ENCODE measurements at regions not wholly inside any gene's neighbourhood (a gene's known extent, or its start where the extent isn't known, plus 50 kb on each side); places are given as distances from the start of the nearest gene placed in this dataset.
"Not testable (repeated sequence)": the region's sequence is repeated elsewhere in the genome, so short reads cannot be mapped to it uniquely, and the experiment has no call there.

DNA sequence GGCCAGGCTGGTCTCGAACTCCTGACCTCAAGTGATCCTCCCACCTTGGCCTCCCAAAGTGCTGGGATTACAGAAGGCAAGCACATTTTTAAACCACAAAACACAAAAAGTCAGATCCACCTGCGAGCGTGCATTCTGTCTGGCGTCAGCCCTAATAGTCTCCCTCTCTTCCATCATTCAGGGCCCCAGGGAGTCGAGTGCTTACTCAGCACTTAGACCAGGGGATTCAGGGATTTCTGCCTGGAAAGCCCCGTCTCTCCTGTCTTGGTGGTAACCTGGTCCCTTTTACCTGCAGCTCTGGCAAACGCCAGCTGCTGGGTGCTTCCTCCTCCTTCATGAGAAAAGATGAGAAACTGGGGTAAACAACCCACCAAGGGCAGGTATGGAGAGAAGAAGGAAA lies 443.1 kb downstream of the SOX9 start:
- Mint-ChIP-seq H3K27ac (no peak overlapping the region), H3K4me3 (no peak overlapping the region), H3K9me3 (no peaks in the 10 kb centered on the region), H3K4me1 (no peaks in the 10 kb centered on the region), H3K36me3 (no peaks in the 10 kb centered on the region), H3K27me3 (ENCODE audit: low read depth in 3 of 3) (peaks cover 0 to 3% (median 0%) of the 10 kb centered on the region in 3 donors)
- DNase-seq, result no peak

DNA sequence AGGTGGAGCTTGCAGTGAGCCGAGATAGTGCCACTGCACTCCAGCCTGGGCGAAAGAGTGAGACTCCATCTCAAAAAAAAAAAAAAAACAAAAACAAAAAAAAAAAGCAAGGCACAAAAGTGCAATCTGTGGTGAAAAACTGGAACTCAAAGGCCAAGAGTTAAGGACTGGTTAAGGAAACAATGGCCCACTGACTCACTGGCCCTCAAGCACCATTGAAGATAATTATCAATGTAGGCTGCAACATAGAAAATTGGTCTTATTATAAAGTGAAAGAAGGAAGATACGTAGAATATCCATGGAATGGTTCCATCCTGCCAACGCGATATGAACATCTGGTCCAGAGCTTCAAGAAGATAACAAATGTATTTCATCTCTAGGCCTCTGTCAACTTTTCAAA lies 444.2 kb downstream of the SOX9 start:
- H3K4me1 Mint-ChIP-seq, result no peaks in the 10 kb centered on the region
- H3K27ac Mint-ChIP-seq, result no peak overlapping the region
- H3K27me3 Mint-ChIP-seq (ENCODE audit: low read depth in 3 of 3), result peaks cover 0 to 5% (median 0%) of the 10 kb centered on the region in 3 donors
- no peak overlapping the region for H3K4me3 Mint-ChIP-seq
- no peaks in the 10 kb centered on the region for H3K36me3 Mint-ChIP-seq
- no peak for DNase-seq
- H3K9me3 Mint-ChIP-seq, result no peaks in the 10 kb centered on the region

DNA sequence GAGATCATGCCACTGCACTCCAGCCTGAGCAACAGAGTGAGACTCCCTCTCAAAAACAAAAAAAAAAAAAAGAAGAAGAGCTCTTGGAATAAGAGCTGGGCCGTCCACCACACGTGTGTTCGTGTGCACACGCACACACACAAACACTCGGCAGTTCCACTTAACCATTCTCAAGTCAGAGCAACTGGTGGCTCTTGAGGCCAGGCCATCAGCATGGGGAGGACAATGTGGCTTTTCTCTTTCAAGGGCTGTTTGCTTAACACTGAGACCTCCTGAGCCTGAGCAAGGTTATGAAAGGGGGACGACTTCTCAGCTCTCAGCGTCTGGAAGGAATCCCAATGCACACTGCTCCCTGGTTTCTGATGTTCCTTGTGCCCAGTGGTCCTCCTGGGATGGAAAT lies 444.9 kb downstream of the SOX9 start:
- Mint-ChIP-seq H3K4me3 (no peak overlapping the region), H3K36me3 (no peaks in the 10 kb centered on the region), H3K9me3 (no peaks in the 10 kb centered on the region), H3K4me1 (no peaks in the 10 kb centered on the region), H3K27me3 (ENCODE audit: low read depth in 3 of 3) (peaks cover 0 to 5% (median 3%) of the 10 kb centered on the region in 3 donors), H3K27ac (no peak overlapping the region)
- DNase-seq, result no peak

DNA sequence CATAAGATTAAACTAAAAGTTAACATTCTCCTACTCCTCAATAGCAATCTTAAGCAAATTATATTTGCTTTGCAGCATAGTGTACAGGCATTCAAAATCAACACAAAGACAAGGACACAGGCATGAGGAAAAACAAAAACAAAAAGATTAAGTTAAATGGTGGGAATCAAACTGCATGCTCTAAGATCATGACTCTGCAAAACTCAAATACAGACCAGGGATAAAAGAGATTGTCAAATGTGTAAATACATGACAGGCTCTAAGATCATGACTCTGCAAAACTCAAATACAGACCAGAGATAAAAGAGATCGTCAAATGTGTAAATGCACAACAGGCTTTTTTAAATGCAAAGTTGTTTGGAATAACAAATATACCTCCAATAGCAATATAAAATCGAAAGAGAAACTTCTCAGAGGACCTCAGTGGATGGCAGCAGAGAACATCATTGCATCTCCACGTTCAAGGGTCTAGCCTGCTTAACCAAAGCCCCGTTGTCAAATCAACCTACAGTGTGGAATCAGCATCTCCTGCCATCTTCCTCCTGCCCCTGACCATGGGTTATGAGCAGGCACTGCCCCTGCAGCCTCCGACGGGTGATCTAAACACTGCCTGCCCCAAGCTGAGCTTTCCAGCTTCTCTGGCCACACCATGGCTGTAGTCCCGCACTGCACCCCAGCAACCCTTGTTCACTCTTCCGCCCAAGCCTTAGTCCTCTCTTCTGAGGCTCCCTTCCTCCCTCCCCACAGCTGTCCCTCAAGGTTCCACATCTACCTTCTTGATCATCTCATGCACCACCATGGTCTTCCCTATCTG lies 446.1 kb downstream of the SOX9 start:
- no peak for DNase-seq
- H3K9me3 Mint-ChIP-seq, result no peaks in the 10 kb centered on the region
- H3K27ac Mint-ChIP-seq, result no peak overlapping the region
- H3K4me3 Mint-ChIP-seq, result no peak overlapping the region
- H3K4me1 Mint-ChIP-seq, result no peaks in the 10 kb centered on the region
- H3K27me3 Mint-ChIP-seq (ENCODE audit: low read depth in 3 of 3), result peaks cover 0 to 5% (median 3%) of the 10 kb centered on the region in 3 donors
- no peaks in the 10 kb centered on the region for H3K36me3 Mint-ChIP-seq

DNA sequence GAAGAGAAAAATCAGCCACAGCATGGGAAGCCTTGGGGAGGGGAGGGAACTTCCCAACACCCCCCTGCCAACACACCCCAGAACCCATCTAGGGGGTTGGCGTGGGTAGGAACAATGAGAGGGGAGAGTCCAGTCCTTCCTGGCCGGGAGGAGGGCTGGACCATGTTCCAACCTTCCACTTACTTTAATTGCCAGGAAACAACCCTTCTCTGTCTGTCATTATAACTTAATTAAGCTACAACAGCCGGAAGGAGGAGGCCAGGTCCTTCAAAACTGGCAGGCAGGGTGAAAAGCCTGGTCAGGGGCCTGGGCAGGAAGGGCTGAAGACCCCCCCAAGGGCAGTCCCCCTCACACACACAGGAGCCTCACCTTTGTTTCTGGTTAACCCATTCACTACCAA lies 447.0 kb downstream of the SOX9 start:
- H3K9me3 Mint-ChIP-seq, result no peaks in the 10 kb centered on the region
- no peaks in the 10 kb centered on the region for H3K4me1 Mint-ChIP-seq
- peaks cover 2 to 4% (median 3%) of the 10 kb centered on the region in 3 donors for H3K27me3 Mint-ChIP-seq (ENCODE audit: low read depth in 3 of 3)
- no peak for DNase-seq
- H3K4me3 Mint-ChIP-seq, result no peak overlapping the region
- H3K27ac Mint-ChIP-seq, result no peak overlapping the region
- H3K36me3 Mint-ChIP-seq, result no peaks in the 10 kb centered on the region

DNA sequence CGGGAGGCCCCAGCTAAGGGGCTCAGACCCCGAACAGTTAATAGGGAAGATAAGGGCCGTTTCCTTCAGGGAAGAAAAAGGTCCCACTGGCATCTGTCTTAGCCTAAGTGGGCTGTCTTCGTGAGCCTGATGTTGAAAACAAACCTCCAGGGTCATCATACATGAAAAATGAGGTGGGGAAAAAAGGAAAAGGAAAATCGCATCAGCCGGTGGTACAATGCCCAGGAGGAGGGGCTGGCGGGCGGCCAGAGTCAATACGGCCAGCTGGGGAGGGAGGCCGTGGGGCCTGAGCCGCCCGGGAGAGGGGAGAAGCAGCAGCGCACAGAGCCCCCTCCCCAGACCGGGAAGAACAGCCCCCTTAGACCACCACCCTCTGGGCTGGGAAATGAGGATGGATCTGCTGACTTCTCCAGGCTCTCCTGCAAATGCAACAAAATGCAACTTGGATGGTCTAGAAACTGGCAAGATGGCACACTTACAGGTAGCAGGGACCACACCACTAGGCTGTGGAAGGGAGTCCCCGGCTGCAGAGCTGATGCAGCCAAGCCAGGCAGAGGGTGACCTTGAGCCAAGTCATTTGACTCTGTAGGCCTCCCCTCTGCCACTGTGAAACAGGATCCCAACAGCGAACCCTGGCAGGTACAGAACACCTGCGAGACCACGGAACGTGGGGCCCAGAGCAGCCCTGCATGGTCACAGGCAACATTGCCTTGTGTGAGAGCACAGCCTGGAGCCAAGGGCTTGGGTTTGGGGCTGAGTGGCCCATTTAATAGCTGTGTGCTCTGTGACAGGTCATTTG lies 448.5 kb downstream of the SOX9 start:
- Mint-ChIP-seq H3K4me1 (no peaks in the 10 kb centered on the region), H3K4me3 (no peak overlapping the region), H3K27me3 (ENCODE audit: low read depth in 3 of 3) (peaks cover 2 to 7% (median 3%) of the 10 kb centered on the region in 3 donors), H3K36me3 (no peaks in the 10 kb centered on the region), H3K9me3 (no peaks in the 10 kb centered on the region), H3K27ac (no peak overlapping the region)
- no peak for DNase-seq

DNA sequence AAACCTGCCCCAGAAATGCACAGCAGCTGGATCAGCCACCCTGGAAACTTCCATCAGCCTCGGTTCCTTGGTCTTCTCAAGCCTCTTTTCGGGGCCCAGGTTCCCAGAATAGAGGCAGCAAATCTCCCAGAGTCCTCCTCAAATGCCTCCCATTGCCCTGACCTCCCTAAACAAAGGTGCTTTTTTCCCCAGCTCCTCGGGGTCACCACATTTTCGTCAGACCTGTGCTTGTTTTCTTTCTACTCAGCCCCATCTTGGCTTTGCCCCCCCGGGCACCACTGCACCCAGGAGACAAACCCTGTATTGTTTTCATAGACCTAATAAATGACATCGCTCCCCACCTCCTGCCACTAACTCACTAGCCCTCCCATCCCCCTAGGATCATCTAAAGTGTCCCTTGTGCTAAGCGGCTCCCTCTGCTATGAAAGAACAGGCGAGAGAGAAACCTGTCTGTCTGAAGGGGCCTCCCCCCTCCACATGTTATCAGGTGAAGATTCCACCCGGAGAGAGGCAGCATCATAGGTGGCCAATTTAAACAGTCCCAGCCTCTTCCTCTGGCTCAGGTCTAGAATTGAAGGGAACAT lies 451.1 kb downstream of the SOX9 start:
- Mint-ChIP-seq H3K4me1 (no peaks in the 10 kb centered on the region), H3K27me3 (ENCODE audit: low read depth in 3 of 3) (peaks cover 2 to 8% (median 3%) of the 10 kb centered on the region in 3 donors), H3K9me3 (no peaks in the 10 kb centered on the region), H3K27ac (no peak overlapping the region), H3K36me3 (no peaks in the 10 kb centered on the region), H3K4me3 (no peak overlapping the region)
- DNase-seq, result no peak

DNA sequence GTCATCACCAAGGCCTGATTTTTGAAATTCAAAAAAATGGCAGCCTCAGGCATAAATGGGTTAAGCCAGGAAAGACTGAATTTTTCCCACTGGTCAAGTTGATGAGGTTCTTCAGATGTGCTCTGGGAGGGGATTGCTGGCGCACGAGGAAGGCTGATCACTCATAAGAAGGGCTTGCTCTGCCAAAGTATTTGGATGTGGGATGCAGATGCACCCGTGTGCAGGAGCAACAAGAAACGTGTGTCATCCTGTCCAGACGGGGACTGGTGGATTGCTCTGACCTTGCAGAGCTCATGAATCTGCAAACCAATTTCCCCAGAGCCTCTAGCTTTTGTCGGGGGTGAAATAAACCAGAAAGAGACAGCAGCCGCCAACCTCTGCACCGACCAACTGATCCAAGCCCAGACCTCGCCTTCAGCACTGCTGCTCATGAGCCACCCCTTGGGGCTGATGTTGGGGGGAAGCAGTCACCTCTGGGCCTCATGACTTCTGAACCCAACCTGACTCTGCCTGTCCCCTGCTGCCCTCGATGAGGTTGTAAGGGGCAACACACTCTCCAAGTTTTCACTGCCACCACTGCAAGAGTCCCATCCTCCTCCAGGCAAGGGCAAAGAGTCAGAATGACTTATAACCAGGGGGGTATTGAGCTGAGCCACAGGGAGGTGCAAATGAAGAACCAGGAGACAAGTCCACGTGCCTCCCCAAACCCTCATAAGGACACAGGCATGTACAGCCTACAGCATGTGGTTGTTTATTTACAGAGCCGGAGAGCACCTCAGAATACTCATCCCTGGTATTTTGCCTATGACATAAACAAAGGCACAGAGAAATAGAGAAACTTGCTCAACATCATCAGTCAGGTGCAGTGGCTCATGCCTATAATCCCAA lies 452.0 kb downstream of the SOX9 start:
- Mint-ChIP-seq H3K27me3 (ENCODE audit: low read depth in 3 of 3) (peaks cover 2 to 8% (median 5%) of the 10 kb centered on the region in 3 donors), H3K4me3 (no peak overlapping the region), H3K36me3 (no peaks in the 10 kb centered on the region), H3K27ac (no peak overlapping the region), H3K4me1 (no peaks in the 10 kb centered on the region), H3K9me3 (no peaks in the 10 kb centered on the region)
- no peak for DNase-seq

DNA sequence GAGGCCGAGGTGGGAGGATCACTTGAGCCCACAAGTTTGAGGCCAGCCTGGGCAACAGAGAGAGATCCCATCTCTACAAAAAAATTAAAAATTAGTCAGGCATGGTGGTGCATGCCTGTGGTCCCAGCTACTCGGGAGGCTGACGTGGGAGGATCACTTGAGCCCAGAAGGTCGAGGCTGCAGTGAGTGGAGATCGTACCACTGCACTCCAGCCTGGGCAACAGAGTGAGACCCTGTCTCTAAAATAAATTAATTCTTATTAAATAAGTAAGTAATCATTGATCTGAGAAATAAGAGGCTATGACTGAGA lies 452.6 kb downstream of the SOX9 start:
- H3K27me3 Mint-ChIP-seq (ENCODE audit: low read depth in 3 of 3); H3K4me3 Mint-ChIP-seq; DNase-seq; H3K9me3 Mint-ChIP-seq; H3K4me1 Mint-ChIP-seq; H3K27ac Mint-ChIP-seq; H3K36me3 Mint-ChIP-seq: not testable (repeated sequence)

DNA sequence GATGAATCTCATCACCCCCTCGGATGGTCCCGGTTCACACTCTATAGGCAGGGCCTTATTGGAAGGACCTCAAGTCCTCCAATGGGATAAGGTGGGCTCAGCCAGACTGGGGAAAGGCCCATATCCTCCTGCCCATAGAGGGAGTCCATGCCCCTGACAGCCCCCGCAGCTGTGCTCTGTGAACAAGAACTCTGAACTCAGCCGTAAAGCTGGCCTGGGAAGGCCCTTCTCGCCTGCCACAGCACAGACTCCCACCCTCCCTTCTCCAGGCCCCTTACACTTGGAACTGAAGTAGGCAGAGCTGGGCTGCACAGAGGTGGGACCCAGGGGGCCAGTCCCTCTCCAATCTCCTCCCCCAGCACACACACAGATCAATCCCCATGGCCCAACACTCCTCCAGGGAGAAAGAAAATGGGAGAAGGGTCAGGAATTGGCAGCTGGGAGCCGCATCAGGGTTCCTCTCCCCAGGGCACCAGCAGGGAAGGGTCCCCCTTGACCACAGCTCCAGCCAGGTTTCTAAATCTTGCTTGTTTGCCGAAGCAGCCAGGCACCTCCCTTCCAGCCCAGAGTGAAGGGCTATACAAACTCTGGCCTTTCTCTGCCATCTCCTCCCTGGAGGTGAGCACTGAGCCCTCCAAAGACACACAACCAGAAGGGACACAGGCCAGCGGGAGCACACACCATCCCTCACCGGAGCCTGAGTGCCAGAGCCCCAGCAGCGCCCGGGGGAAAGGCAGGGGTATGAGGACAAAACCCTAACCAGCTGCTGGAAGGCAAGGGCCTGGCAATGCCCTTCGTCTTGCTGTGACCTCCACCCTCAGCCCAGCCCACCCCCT lies 454.1 kb downstream of the SOX9 start:
- peaks cover 2 to 9% (median 9%) of the 10 kb centered on the region in 3 donors for H3K27me3 Mint-ChIP-seq (ENCODE audit: low read depth in 3 of 3)
- H3K36me3 Mint-ChIP-seq, result no peaks in the 10 kb centered on the region
- H3K9me3 Mint-ChIP-seq, result peaks cover 0 to 1% (median 0%) of the 10 kb centered on the region in 6 donors
- no peak overlapping the region for H3K4me3 Mint-ChIP-seq
- no peak overlapping the region for H3K27ac Mint-ChIP-seq
- no peaks in the 10 kb centered on the region for H3K4me1 Mint-ChIP-seq
- DNase-seq, result no peak

DNA sequence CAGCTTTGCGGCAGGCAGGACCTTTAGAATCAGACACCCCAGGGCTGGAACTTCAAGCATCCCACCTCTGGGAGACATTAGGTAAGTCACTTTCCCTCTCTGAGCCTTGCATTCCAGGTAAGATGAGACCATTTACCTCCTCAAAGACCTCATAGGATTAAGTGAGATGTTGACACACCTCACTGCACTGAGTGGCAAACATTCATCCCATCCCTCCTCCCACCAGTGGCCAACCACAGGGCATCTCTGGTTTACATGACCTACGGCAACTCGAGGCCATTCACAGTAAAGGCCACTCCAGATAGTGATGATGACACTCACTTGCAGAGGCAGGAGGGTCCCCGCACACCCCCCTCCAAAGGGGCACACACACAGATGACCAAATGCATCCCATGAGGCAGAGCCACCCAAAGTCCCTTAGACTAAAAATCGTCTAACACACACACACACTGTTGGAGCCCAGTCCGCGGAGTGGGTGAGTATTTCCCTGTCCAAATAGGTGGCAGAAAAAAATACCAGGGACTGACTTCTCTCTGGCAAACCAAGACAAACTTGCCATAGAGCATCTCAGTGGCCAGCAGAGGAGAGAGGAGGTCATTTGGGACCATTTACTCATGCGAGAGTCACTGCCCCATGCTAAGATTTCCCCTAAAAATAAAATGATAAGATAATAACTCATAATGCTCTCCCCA lies 454.9 kb downstream of the SOX9 start:
- Mint-ChIP-seq H3K9me3 (peaks cover 0 to 1% (median 0%) of the 10 kb centered on the region in 6 donors), H3K4me3 (no peak overlapping the region), H3K4me1 (no peaks in the 10 kb centered on the region), H3K27me3 (ENCODE audit: low read depth in 3 of 3) (peaks cover 2 to 9% (median 8%) of the 10 kb centered on the region in 3 donors), H3K27ac (no peak overlapping the region), H3K36me3 (no peaks in the 10 kb centered on the region)
- DNase-seq, result no peak

DNA sequence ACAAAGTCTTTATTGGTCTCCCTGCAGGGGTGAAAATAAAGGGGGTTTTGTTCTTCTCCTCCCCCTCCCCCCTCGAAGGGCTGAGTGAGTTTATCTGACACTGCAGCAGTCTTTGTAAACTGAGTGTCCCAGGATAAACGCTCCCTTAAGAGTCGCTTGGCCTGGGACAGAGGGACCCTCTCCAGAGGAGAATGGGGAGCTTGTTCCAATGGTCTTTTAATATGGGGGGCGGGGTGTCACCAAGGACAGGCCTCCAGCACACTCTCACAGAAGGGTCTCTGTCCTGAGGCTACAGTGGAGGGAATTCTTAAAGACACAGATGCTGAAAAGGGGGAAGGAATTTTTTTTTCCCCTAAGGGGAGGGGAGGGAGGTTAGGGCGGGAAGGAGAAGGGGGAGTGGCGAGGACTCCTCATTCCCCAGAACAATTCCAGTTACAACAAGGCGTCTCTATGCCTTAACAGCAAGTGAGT lies 455.5 kb downstream of the SOX9 start:
- Mint-ChIP-seq H3K27me3 (ENCODE audit: low read depth in 3 of 3) (peaks cover 2 to 9% (median 8%) of the 10 kb centered on the region in 3 donors), H3K4me1 (no peaks in the 10 kb centered on the region), H3K36me3 (no peaks in the 10 kb centered on the region), H3K27ac (no peak overlapping the region), H3K4me3 (no peak overlapping the region), H3K9me3 (peaks cover 0 to 1% (median 0%) of the 10 kb centered on the region in 6 donors)
- DNase-seq, result no peak
